ENCODE measurements at regions not wholly inside any gene's neighbourhood (a gene's known extent, or its start where the extent isn't known, plus 50 kb on each side); places are given as distances from the start of the nearest gene placed in this dataset.

DNA sequence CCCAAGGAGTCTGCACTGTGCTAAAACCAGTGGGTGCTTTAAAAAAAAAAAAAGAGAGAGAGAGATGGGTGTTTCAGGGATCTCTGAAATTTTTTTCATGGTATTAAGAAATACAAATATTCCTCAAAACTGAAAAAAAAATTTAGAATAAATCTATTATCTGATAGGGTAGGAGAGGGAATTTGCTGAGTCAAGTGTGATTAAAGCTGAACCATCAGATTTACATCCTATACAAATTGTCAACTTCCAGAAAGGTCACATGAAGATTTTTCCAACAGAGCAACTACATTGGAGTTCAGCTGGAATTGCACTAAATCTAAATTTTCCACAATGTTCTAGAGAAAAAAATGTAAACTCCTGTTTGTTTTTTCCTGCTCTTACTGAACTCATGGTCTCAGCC, 79.3 kb upstream of the DSCAM start:
- Histone ChIP-seq H3K4me3 (ENCODE audit: low read depth, low read length, poor library complexity, severe bottlenecking) (no peak overlapping the region), H3K9me2 (ENCODE audit: low read depth, low read length) (no peaks in the 10 kb centered on the region), H3K9me3 (ENCODE audit: low read length) (no peaks in the 10 kb centered on the region), H3F3A (ENCODE audit: insufficient read depth, low read length) (no peaks in the 10 kb centered on the region), H3K27ac (ENCODE audit: low read depth, low read length, poor library complexity, severe bottlenecking) (no peak overlapping the region), H3K4me1 (ENCODE audit: insufficient read depth, low read length, severe bottlenecking) (no peaks in the 10 kb centered on the region), H2AFZ (ENCODE audit: low read length) (no peak overlapping the region), H3K27me3 (ENCODE audit: insufficient read depth, low read length) (no peaks in the 10 kb centered on the region), H3K4me2 (ENCODE audit: low read length) (no peak overlapping the region), H3K79me2 (ENCODE audit: insufficient read depth, low read length) (no peaks in the 10 kb centered on the region), H3K36me3 (ENCODE audit: insufficient read depth, low read length) (no peaks in the 10 kb centered on the region), H4K20me1 (ENCODE audit: insufficient read depth, low read length) (no peaks in the 10 kb centered on the region), H3K9ac (ENCODE audit: low read length) (no peak overlapping the region)
- TF ChIP-seq EZH2 (IDR thresholded peaks at IDR 0.05; ENCODE audit: borderline replicate concordance, low read length) = no peak
- TF ChIP-seq, protein P1, sequence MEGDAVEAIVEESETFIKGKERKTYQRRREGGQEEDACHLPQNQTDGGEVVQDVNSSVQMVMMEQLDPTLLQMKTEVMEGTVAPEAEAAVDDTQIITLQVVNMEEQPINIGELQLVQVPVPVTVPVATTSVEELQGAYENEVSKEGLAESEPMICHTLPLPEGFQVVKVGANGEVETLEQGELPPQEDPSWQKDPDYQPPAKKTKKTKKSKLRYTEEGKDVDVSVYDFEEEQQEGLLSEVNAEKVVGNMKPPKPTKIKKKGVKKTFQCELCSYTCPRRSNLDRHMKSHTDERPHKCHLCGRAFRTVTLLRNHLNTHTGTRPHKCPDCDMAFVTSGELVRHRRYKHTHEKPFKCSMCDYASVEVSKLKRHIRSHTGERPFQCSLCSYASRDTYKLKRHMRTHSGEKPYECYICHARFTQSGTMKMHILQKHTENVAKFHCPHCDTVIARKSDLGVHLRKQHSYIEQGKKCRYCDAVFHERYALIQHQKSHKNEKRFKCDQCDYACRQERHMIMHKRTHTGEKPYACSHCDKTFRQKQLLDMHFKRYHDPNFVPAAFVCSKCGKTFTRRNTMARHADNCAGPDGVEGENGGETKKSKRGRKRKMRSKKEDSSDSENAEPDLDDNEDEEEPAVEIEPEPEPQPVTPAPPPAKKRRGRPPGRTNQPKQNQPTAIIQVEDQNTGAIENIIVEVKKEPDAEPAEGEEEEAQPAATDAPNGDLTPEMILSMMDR (IDR thresholded peaks at IDR 0.05; ENCODE audit: low read length) = no peak

DNA sequence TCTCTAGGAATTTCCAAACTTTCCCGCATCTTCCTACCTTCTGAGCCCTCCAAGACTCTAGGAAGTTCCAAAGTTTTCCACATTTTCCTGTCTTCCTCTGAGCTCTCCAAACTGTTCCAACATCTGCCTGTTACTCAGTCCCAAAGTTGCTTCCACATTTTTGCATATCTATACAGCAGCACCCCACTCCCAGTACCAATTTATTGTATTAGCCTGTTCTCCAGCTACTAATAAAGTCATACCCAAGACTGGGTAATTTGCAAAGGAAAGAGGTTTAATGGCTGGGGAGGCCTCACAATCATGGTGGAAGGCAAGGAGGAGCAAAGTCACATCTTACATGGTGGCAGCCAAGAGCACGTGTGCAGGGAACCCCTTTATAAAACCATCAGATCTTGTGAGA, 82.9 kb upstream of the DSCAM start:
- no peak overlapping the region for H3K4me3 ChIP-seq (ENCODE audit: low read depth, low read length, poor library complexity, severe bottlenecking)
- no peaks in the 10 kb centered on the region for H3K9me3 ChIP-seq (ENCODE audit: low read length)
- H3K27ac ChIP-seq (ENCODE audit: low read depth, low read length, poor library complexity, severe bottlenecking) = no peak overlapping the region
- no peaks in the 10 kb centered on the region for H3K36me3 ChIP-seq (ENCODE audit: insufficient read depth, low read length)
- H2AFZ ChIP-seq (ENCODE audit: low read length) = no peak overlapping the region
- no peaks in the 10 kb centered on the region for H3K27me3 ChIP-seq (ENCODE audit: insufficient read depth, low read length)
- no peaks in the 10 kb centered on the region for H3K79me2 ChIP-seq (ENCODE audit: insufficient read depth, low read length)
- TF ChIP-seq, protein P1 (IDR thresholded peaks at IDR 0.05; ENCODE audit: low read length) = no peak
- no peak for TF ChIP-seq EZH2 (IDR thresholded peaks at IDR 0.05; ENCODE audit: borderline replicate concordance, low read length)
- H3K9ac ChIP-seq (ENCODE audit: low read length) = no peak overlapping the region
- H3F3A ChIP-seq (ENCODE audit: insufficient read depth, low read length) = no peaks in the 10 kb centered on the region
- H3K9me2 ChIP-seq (ENCODE audit: low read depth, low read length) = no peaks in the 10 kb centered on the region
- no peaks in the 10 kb centered on the region for H3K4me1 ChIP-seq (ENCODE audit: insufficient read depth, low read length, severe bottlenecking)
- H3K4me2 ChIP-seq (ENCODE audit: low read length) = no peak overlapping the region
- no peaks in the 10 kb centered on the region for H4K20me1 ChIP-seq (ENCODE audit: insufficient read depth, low read length)

DNA sequence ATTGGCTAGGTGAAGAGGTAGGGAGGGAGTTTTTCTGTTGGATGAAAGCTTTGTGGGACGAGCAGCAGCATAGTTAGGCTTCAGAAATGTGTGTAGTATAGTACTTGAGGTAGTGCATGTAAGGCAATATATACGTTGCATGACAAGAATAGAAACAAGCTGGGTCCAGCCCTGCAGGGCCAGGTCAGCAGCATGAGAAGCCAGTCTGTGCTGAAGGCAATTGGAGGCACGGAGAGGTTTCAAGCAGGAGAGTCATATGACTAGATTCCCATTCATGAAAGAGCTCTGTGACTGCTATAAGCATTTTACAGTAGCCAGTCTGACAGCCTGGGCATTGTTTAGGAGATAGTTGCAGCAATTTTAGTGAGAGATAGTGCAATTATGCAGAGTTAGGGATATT, 84.2 kb upstream of the DSCAM start:
- Histone ChIP-seq H3K27ac (ENCODE audit: low read depth, low read length, poor library complexity, severe bottlenecking) (no peak overlapping the region), H3K9me3 (ENCODE audit: low read length) (no peaks in the 10 kb centered on the region), H3K4me2 (ENCODE audit: low read length) (no peak overlapping the region), H3K36me3 (ENCODE audit: insufficient read depth, low read length) (no peaks in the 10 kb centered on the region), H3K9me2 (ENCODE audit: low read depth, low read length) (no peaks in the 10 kb centered on the region), H3F3A (ENCODE audit: insufficient read depth, low read length) (no peaks in the 10 kb centered on the region), H3K4me3 (ENCODE audit: low read depth, low read length, poor library complexity, severe bottlenecking) (no peak overlapping the region), H4K20me1 (ENCODE audit: insufficient read depth, low read length) (no peaks in the 10 kb centered on the region), H3K9ac (ENCODE audit: low read length) (no peak overlapping the region), H3K79me2 (ENCODE audit: insufficient read depth, low read length) (no peaks in the 10 kb centered on the region), H3K27me3 (ENCODE audit: insufficient read depth, low read length) (no peaks in the 10 kb centered on the region), H2AFZ (ENCODE audit: low read length) (no peak overlapping the region), H3K4me1 (ENCODE audit: insufficient read depth, low read length, severe bottlenecking) (no peaks in the 10 kb centered on the region)
- TF ChIP-seq EZH2 (IDR thresholded peaks at IDR 0.05; ENCODE audit: borderline replicate concordance, low read length) = no peak
- TF ChIP-seq, protein P1 (IDR thresholded peaks at IDR 0.05; ENCODE audit: low read length) = no peak
